GM23338 (cell line): ENCODE measurements at regions not wholly inside any gene's neighbourhood (a gene's known extent, or its start where the extent isn't known, plus 50 kb on each side); places are given as distances from the start of the nearest gene placed in this dataset.

Experiments
- CREB1 ChIP-seq: fragments of 250-450 bp; sonication (Bioruptor Pico); IDR thresholded peaks from 2 replicates; pipeline ENCODE4 v1.5.0; 2020; ENCODE audit warnings: low read depth, mild to moderate bottlenecking, moderate library complexity
- CTCF ChIP-seq, 2 experiments: fragments of 200-600 bp in 1 of 2; sonication (generic) in 1 of 2; conservative IDR thresholded peaks; 2 replicates each; pipeline versions ENCODE4 v1.5.1 to v1.6.1; 2016 to 2017; ENCODE audit warnings: antibody characterized with exemption in 2 of 2, low read depth in 2 of 2, mild to moderate bottlenecking in 2 of 2, moderate library complexity in 1 of 2
- EZH2 ChIP-seq: fragments of 200-600 bp; sonication (generic); IDR thresholded peaks from one replicate; pipeline ENCODE4 v1.8.0; 2017; ENCODE audit warnings: antibody characterized with exemption, mild to moderate bottlenecking, low read depth; ENCODE audit not compliant: unreplicated experiment
- EZH2phosphoT487 ChIP-seq: fragments of 200-600 bp; sonication (generic); IDR thresholded peaks from one replicate; pipeline ENCODE4 v1.8.1; 2018; ENCODE audit warnings: antibody characterized with exemption; ENCODE audit not compliant: unreplicated experiment
- JUNB ChIP-seq: IDR thresholded peaks from one replicate; pipeline ENCODE4 v1.6.1; 2016; ENCODE audit warnings: antibody characterized with exemption; ENCODE audit not compliant: unreplicated experiment
- POLR2AphosphoS5 ChIP-seq: IDR thresholded peaks from 2 replicates; pipeline ENCODE4 v1.6.1; 2016; ENCODE audit warnings: antibody characterized with exemption, low read depth
- REST ChIP-seq: IDR thresholded peaks from one replicate; pipeline ENCODE4 v1.6.1; 2018; ENCODE audit warnings: antibody characterized with exemption; ENCODE audit not compliant: unreplicated experiment
- ZNF114 ChIP-seq: fragments of 250-450 bp; sonication (Bioruptor Pico); IDR thresholded peaks from 2 replicates; pipeline ENCODE4 v1.5.0; 2020; ENCODE audit warnings: mild to moderate bottlenecking, moderate library complexity
- ZNF331 ChIP-seq: fragments of 250-450 bp; sonication (Bioruptor Pico); IDR thresholded peaks from 2 replicates; pipeline ENCODE4 v1.5.0; 2020; ENCODE audit warnings: low read depth, mild to moderate bottlenecking, moderate library complexity

GRCh38 chr15:39174332-39174731 lies 406.5 kb upstream of the THBS1 start:
- no peak for TF ChIP-seq EZH2phosphoT487
- TF ChIP-seq POLR2AphosphoS5: no peak
- TF ChIP-seq CTCF (conservative IDR thresholded peaks at IDR 0.05; ENCODE audit: low read depth in 2 of 2): no peak
- TF ChIP-seq ZNF114 (CRISPR knock-in tag): no peak
- no peak for TF ChIP-seq CREB1 (CRISPR knock-in tag)
- TF ChIP-seq REST: no peak
- no peak for TF ChIP-seq JUNB
- TF ChIP-seq EZH2: no peak
- TF ChIP-seq ZNF331 (CRISPR knock-in tag): no peak
